HS-27A (cell line): ENCODE measurements at regions not wholly inside any gene's neighbourhood (a gene's known extent, or its start where the extent isn't known, plus 50 kb on each side); places are given as distances from the start of the nearest gene placed in this dataset.
A peak's percentile ranks its signal among the peaks of the same experiment; 100 is the strongest.
"Not testable (repeated sequence)": the region's sequence is repeated elsewhere in the genome, so short reads cannot be mapped to it uniquely, and the experiment has no call there.

ENCODE experiments used
- DNase-seq: peaks from one replicate; pipeline ENCODE4 v3.0.0-alpha.2; 2012; ENCODE audit warnings: low read depth, missing footprints

- DNase-seq: peak; percentile 53
These were observed 724.2 kb downstream of the GATA3 start for GRCh38 chr10:8778713-8779112.

GRCh38 chr10:8787649-8788048 is 733.2 kb downstream of the GATA3 start:
- DNase-seq: no peak

- no peak for DNase-seq
These were observed 735.9 kb downstream of the GATA3 start for GRCh38 chr10:8790390-8790789.

GRCh38 chr10:8794860-8795259 is 740.4 kb downstream of the GATA3 start:
- DNase-seq: no peak

GRCh38 chr10:8800426-8800825 is 745.9 kb downstream of the GATA3 start:
- DNase-seq: no peak

GRCh38 chr10:8803992-8804391 is 749.5 kb downstream of the GATA3 start:
- DNase-seq: no peak

GRCh38 chr10:8810677-8811076 is 756.2 kb downstream of the GATA3 start:
- no peak for DNase-seq

- DNase-seq: no peak
These were observed 756.7 kb downstream of the GATA3 start for GRCh38 chr10:8811201-8811600.

- DNase-seq: no peak
These were observed 761.5 kb downstream of the GATA3 start for GRCh38 chr10:8815969-8816368.

GRCh38 chr10:8817299-8817698 is 762.8 kb downstream of the GATA3 start:
- DNase-seq: no peak

GRCh38 chr10:8825611-8826010 is 771.1 kb downstream of the GATA3 start:
- DNase-seq: no peak

- DNase-seq: no peak
These were observed 775.1 kb downstream of the GATA3 start for GRCh38 chr10:8829592-8829991.

- DNase-seq: no peak
These were observed 775.6 kb downstream of the GATA3 start for GRCh38 chr10:8830048-8830447.

GRCh38 chr10:8830876-8831275 is 776.4 kb downstream of the GATA3 start:
- no peak for DNase-seq

GRCh38 chr10:8835453-8836167 is 781.1 kb downstream of the GATA3 start:
- no peak for DNase-seq

GRCh38 chr10:8840356-8840755 is 785.9 kb downstream of the GATA3 start:
- DNase-seq: no peak

GRCh38 chr10:8844141-8844540 is 789.7 kb downstream of the GATA3 start:
- DNase-seq: no peak

GRCh38 chr10:8852546-8852945 is 798.1 kb downstream of the GATA3 start:
- no peak for DNase-seq

- no peak for DNase-seq
These were observed 798.6 kb downstream of the GATA3 start for GRCh38 chr10:8853048-8853447.

GRCh38 chr10:8868924-8869323 is 814.4 kb downstream of the GATA3 start:
- DNase-seq: not testable (repeated sequence)

- peak; percentile 20 for DNase-seq
These were observed 818.8 kb downstream of the GATA3 start for GRCh38 chr10:8873310-8873709.

- no peak for DNase-seq
These were observed 819.8 kb downstream of the GATA3 start for GRCh38 chr10:8874268-8874667.

GRCh38 chr10:8874972-8875371 is 820.5 kb downstream of the GATA3 start:
- no peak for DNase-seq

- no peak for DNase-seq
These were observed 821.7 kb downstream of the GATA3 start for GRCh38 chr10:8876171-8876570.
